Mesothelial cell of epicardium (in vitro differentiated cells): ENCODE measurements at regions not wholly inside any gene's neighbourhood (a gene's known extent, or its start where the extent isn't known, plus 50 kb on each side); places are given as distances from the start of the nearest gene placed in this dataset.

Experiments
- DNase-seq, 2 experiments: peaks; one replicate each; pipeline ENCODE4 v3.0.0; 2021; ENCODE audit warnings: low spot score in 2 of 2; ENCODE audit not compliant: unreplicated experiment in 2 of 2
- H3K27ac Mint-ChIP-seq: 2 replicates; pipeline ENCODE4 v1.8.0; 2021; ENCODE audit warnings: mixed read lengths
- H3K27me3 Mint-ChIP-seq: 2 replicates; pipeline ENCODE4 v1.8.0; 2021; ENCODE audit warnings: low read depth, mixed read lengths
- H3K36me3 Mint-ChIP-seq: 2 replicates; pipeline ENCODE4 v1.8.0; 2021; ENCODE audit warnings: mixed read lengths
- H3K4me1 Mint-ChIP-seq: 2 replicates; pipeline ENCODE4 v1.8.0; 2021; ENCODE audit warnings: mixed read lengths
- H3K4me3 Mint-ChIP-seq: 2 replicates; pipeline ENCODE4 v1.8.0; 2021; ENCODE audit warnings: mild to moderate bottlenecking, moderate library complexity, mixed read lengths
- H3K9me3 Mint-ChIP-seq: 2 replicates; pipeline ENCODE4 v1.8.0; 2021; ENCODE audit warnings: mixed read lengths
- TF ChIP-seq, protein P1 (sequence below): fragments of 200-600 bp; sonication (generic); IDR thresholded peaks from one replicate; pipeline ENCODE4 v1.5.0; 2021; ENCODE audit warnings: antibody characterized with exemption; ENCODE audit not compliant: unreplicated experiment

DNA sequence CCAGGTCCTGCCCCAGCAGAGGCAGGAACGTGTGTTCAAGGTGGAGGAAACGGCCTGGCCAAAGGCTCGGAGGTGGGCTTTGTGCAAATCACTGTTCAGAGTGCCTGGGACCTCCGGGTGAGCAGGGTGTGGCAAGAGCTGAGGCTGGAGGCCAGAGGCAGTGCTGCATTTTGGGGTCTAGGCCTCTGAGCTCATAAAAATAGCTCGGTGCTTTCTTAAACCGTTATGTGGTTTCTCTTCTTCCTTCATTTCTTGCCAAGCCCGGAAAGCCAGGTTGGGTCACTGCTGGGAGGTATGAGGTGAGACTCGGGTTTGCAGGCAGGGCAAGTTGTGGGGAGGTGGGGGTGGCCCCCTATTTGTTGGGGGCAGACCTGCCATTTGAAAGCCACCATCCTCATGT lies 178.8 kb upstream of the MYL2 start:
- no peak overlapping the region for H3K4me3 Mint-ChIP-seq
- H3K36me3 Mint-ChIP-seq, result no peaks in the 10 kb centered on the region
- no peak for DNase-seq
- peaks cover 2% of the 10 kb centered on the region for H3K27me3 Mint-ChIP-seq
- no peaks in the 10 kb centered on the region for H3K4me1 Mint-ChIP-seq
- TF ChIP-seq, protein P1, sequence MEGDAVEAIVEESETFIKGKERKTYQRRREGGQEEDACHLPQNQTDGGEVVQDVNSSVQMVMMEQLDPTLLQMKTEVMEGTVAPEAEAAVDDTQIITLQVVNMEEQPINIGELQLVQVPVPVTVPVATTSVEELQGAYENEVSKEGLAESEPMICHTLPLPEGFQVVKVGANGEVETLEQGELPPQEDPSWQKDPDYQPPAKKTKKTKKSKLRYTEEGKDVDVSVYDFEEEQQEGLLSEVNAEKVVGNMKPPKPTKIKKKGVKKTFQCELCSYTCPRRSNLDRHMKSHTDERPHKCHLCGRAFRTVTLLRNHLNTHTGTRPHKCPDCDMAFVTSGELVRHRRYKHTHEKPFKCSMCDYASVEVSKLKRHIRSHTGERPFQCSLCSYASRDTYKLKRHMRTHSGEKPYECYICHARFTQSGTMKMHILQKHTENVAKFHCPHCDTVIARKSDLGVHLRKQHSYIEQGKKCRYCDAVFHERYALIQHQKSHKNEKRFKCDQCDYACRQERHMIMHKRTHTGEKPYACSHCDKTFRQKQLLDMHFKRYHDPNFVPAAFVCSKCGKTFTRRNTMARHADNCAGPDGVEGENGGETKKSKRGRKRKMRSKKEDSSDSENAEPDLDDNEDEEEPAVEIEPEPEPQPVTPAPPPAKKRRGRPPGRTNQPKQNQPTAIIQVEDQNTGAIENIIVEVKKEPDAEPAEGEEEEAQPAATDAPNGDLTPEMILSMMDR, result no peak
- H3K9me3 Mint-ChIP-seq, result no peaks in the 10 kb centered on the region
- H3K27ac Mint-ChIP-seq, result no peak overlapping the region

DNA sequence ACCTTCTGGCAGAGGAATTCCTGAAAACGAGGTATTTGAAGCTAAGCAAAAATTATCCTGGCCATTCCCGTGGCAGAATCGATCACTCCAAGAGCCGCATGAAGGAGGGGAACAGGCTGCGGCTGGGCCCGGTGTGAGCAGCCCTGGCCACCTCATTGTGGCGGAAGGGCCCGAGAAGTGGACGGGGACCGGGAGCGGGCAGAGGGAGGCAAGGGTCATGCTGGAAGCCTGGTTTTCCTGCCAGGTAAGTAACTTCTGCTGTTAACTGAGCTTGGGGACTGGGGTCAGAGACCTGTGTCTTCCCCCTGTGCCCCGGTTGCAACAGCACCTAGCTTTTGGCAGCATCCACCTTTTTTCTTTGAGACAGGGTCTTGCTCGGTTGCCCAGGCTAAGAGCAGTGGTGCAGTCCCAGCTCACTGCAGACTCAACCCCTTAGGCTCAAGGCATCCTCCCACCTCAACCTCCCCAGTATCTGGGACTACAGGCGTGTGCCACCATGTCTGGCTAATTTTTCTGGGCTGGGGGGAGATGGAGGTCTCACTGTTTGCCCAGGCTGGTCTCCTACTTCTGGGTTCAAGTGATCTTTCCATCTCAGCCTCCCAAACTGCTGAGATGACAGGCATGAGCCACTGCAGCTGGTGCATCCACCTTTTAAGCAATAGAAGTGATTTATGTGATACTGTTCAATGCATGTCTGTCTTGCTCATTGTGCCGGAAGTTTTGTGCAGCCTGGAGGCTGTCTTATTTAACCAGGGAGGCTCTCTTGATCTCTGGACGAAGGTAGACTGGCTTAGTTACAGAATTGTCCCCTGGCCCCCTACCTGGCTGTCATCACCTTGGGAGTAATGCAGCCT lies 174.0 kb upstream of the MYL2 start:
- Mint-ChIP-seq H3K36me3 (no peaks in the 10 kb centered on the region), H3K9me3 (no peaks in the 10 kb centered on the region), H3K4me3 (no peak overlapping the region), H3K27me3 (peaks cover 6% of the 10 kb centered on the region), H3K4me1 (peaks cover 13% of the 10 kb centered on the region), H3K27ac (no peak overlapping the region)
- TF ChIP-seq, protein P1, result no peak
- DNase-seq, result no peak

GRCh38 chr12:111093428-111094142 lies 173.2 kb upstream of the MYL2 start:
- DNase-seq, result no peak
- Mint-ChIP-seq H3K36me3 (no peaks in the 10 kb centered on the region), H3K4me1 (peaks cover 13% of the 10 kb centered on the region), H3K27me3 (peaks cover 6% of the 10 kb centered on the region), H3K9me3 (no peaks in the 10 kb centered on the region), H3K4me3 (no peak overlapping the region), H3K27ac (no peak overlapping the region)
- TF ChIP-seq, protein P1, result no peak

- H3K4me3 Mint-ChIP-seq, result no peak overlapping the region
- H3K9me3 Mint-ChIP-seq, result no peaks in the 10 kb centered on the region
- H3K27ac Mint-ChIP-seq, result no peak overlapping the region
- TF ChIP-seq, protein P1, result no peak
- peaks cover 6% of the 10 kb centered on the region for H3K27me3 Mint-ChIP-seq
- H3K36me3 Mint-ChIP-seq, result no peaks in the 10 kb centered on the region
- no peak for DNase-seq
- peaks cover 13% of the 10 kb centered on the region for H3K4me1 Mint-ChIP-seq
Observed at GRCh38 chr12:111091051-111091450, 170.7 kb upstream of the MYL2 start.

DNA sequence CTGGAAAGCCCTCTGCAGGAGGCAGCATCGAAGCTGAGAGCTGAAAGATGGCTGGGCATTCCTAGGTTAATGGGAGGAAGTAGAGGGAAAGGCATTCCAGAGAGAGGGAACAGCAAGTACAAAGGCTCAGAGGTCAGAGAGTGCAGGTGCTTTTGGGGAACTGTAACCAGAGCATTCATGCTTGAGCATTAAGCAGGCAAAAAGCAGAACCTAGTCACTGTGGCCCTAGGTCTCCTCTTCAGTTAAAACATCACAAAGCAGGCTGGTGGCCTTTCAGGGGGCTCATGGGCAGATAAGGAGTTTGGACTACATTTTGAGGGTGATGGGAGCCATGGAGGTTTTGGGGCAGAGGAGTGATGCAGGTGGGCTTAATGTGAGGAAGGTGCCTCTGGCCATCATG lies 169.2 kb upstream of the MYL2 start:
- Mint-ChIP-seq H3K36me3 (no peaks in the 10 kb centered on the region), H3K4me3 (no peak overlapping the region), H3K4me1 (peaks cover 13% of the 10 kb centered on the region), H3K27me3 (peaks cover 9% of the 10 kb centered on the region), H3K27ac (no peak overlapping the region), H3K9me3 (peaks cover 4% of the 10 kb centered on the region)
- TF ChIP-seq, protein P1, result no peak
- DNase-seq, result no peak
